Adrenal gland (tissue), 5 donors: ENCODE measurements at regions not wholly inside any gene's neighbourhood (a gene's known extent, or its start where the extent isn't known, plus 50 kb on each side); places are given as distances from the start of the nearest gene placed in this dataset.

ENCODE experiments used
- POLR2A ChIP-seq, 2 donors: fragments of 450-650 bp; IDR thresholded peaks; one replicate each; pipeline ENCODE4 v1.6.1; 2017; ENCODE audit warnings: antibody characterized with exemption in 2 of 2, mild to moderate bottlenecking in 2 of 2, moderate library complexity in 1 of 2
- TF ChIP-seq, protein P1 (sequence below), 6 experiments: fragments of 450-650 bp in 4 of 6; fragments of 200-600 bp in 2 of 6; sonication (generic) in 1 of 6; IDR thresholded peaks; 1 replicate in 5 of 6; 2 replicates in 1 of 6; pipeline versions ENCODE4 v1.5.1 to v1.8.0; 2016 to 2021; ENCODE audit warnings: antibody characterized with exemption in 6 of 6, mild to moderate bottlenecking in 2 of 6, moderate library complexity in 1 of 6
- donor health status: DM: no; HTN: no; CAD: no.

DNA sequence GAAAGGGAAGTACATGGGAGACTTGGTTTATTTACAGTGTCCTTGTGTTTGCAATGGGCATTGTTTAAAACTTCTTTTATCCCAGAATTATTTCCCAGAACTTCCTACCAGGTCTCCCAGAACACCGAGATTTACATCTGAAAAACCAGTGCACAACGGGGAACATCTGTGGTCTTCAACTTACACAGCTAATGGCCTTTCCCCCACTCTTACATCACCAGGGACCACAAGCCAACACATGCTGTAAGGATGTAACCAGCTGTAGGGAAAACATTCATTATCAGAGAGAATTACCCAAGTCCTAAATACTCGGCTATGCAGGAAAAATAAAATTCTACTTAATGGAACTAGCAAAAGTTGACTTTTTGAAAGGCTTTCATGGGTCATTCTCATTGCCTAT, 267.6 kb downstream of the DUSP6 start:
- TF ChIP-seq, protein P1, sequence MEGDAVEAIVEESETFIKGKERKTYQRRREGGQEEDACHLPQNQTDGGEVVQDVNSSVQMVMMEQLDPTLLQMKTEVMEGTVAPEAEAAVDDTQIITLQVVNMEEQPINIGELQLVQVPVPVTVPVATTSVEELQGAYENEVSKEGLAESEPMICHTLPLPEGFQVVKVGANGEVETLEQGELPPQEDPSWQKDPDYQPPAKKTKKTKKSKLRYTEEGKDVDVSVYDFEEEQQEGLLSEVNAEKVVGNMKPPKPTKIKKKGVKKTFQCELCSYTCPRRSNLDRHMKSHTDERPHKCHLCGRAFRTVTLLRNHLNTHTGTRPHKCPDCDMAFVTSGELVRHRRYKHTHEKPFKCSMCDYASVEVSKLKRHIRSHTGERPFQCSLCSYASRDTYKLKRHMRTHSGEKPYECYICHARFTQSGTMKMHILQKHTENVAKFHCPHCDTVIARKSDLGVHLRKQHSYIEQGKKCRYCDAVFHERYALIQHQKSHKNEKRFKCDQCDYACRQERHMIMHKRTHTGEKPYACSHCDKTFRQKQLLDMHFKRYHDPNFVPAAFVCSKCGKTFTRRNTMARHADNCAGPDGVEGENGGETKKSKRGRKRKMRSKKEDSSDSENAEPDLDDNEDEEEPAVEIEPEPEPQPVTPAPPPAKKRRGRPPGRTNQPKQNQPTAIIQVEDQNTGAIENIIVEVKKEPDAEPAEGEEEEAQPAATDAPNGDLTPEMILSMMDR (IDR thresholded peaks at IDR 0.05), result no peak
- no peak for TF ChIP-seq POLR2A (IDR thresholded peaks at IDR 0.05)
